ENCODE measurements at regions not wholly inside any gene's neighbourhood (a gene's known extent, or its start where the extent isn't known, plus 50 kb on each side); places are given as distances from the start of the nearest gene placed in this dataset.
A peak's percentile ranks its signal among the peaks of the same experiment; 100 is the strongest.

- H3K27me3 Mint-ChIP-seq (ENCODE audit: low read depth, unreplicated experiment): no peaks in the 10 kb centered on the region
- H4K20me1 ChIP-seq (ENCODE audit: insufficient read depth, low read length): no peaks in the 10 kb centered on the region
- no peak overlapping the region for H2AFZ ChIP-seq (ENCODE audit: low read depth, low read length)
- TF ChIP-seq CTCF (IDR thresholded peaks at IDR 0.05; ENCODE audit: insufficient read depth, low read depth, low read length): no peak
- TF ChIP-seq EZH2 (IDR thresholded peaks at IDR 0.05; ENCODE audit: insufficient read depth, low read length): no peak
- H3K27me3 ChIP-seq (ENCODE audit: insufficient read depth, low read length): no peaks in the 10 kb centered on the region
- no peaks in the 10 kb centered on the region for H3K36me3 ChIP-seq (ENCODE audit: insufficient read depth, low read length)
- H3K4me3 Mint-ChIP-seq (ENCODE audit: unreplicated experiment): no peak overlapping the region
- H3K4me2 ChIP-seq (ENCODE audit: low read length): no peak overlapping the region
- no peak overlapping the region for H3K4me3 ChIP-seq (ENCODE audit: insufficient read depth, low read depth, low read length)
- no peak overlapping the region for H3K9ac ChIP-seq (ENCODE audit: low read length)
- H3K27ac ChIP-seq (ENCODE audit: low read depth, low read length): no peak overlapping the region
- no peaks in the 10 kb centered on the region for H3K36me3 Mint-ChIP-seq (ENCODE audit: low read depth, unreplicated experiment)
- no peaks in the 10 kb centered on the region for H3K79me2 ChIP-seq (ENCODE audit: insufficient read depth, low read length)
- H3K4me1 Mint-ChIP-seq (ENCODE audit: low read depth, unreplicated experiment): peaks cover 2% of the 10 kb centered on the region
- no peak for DNase-seq (ENCODE audit: low read depth)
- no peak overlapping the region for H3K27ac Mint-ChIP-seq (ENCODE audit: unreplicated experiment)
- FAIRE-seq: no peak
- no peaks in the 10 kb centered on the region for H3K4me1 ChIP-seq (ENCODE audit: insufficient read depth, low read length)
- no peaks in the 10 kb centered on the region for H3K9me3 Mint-ChIP-seq (ENCODE audit: unreplicated experiment)
- no peaks in the 10 kb centered on the region for H3K9me3 ChIP-seq (ENCODE audit: insufficient read depth, low read depth, low read length)
Measured at GRCh38 chr4:55249476-55249875, 96.6 kb upstream of the SRD5A3 start.

GRCh38 chr4:55251342-55251741, 94.7 kb upstream of the SRD5A3 start:
- Mint-ChIP-seq H3K9me3 (ENCODE audit: unreplicated experiment) (no peaks in the 10 kb centered on the region), H3K27ac (ENCODE audit: unreplicated experiment) (no peak overlapping the region), H3K36me3 (ENCODE audit: low read depth, unreplicated experiment) (no peaks in the 10 kb centered on the region), H3K4me3 (ENCODE audit: unreplicated experiment) (no peak overlapping the region), H3K4me1 (ENCODE audit: low read depth, unreplicated experiment) (peaks cover 9% of the 10 kb centered on the region), H3K27me3 (ENCODE audit: low read depth, unreplicated experiment) (no peaks in the 10 kb centered on the region)
- DNase-seq (ENCODE audit: low read depth): no peak
- TF ChIP-seq EZH2 (IDR thresholded peaks at IDR 0.05; ENCODE audit: insufficient read depth, low read length) (no peak), CTCF (IDR thresholded peaks at IDR 0.05; ENCODE audit: insufficient read depth, low read depth, low read length) (no peak)
- H2AFZ ChIP-seq (ENCODE audit: low read depth, low read length): peak overlapping the region; percentile 41
- no peak for FAIRE-seq
- no peak overlapping the region for H3K9ac ChIP-seq (ENCODE audit: low read length)
- H3K4me1 ChIP-seq (ENCODE audit: insufficient read depth, low read length): no peaks in the 10 kb centered on the region
- no peaks in the 10 kb centered on the region for H3K79me2 ChIP-seq (ENCODE audit: insufficient read depth, low read length)
- no peak overlapping the region for H3K4me2 ChIP-seq (ENCODE audit: low read length)
- H3K36me3 ChIP-seq (ENCODE audit: insufficient read depth, low read length): no peaks in the 10 kb centered on the region
- no peaks in the 10 kb centered on the region for H3K27me3 ChIP-seq (ENCODE audit: insufficient read depth, low read length)
- H3K4me3 ChIP-seq (ENCODE audit: insufficient read depth, low read depth, low read length): no peak overlapping the region
- no peaks in the 10 kb centered on the region for H4K20me1 ChIP-seq (ENCODE audit: insufficient read depth, low read length)
- no peak overlapping the region for H3K27ac ChIP-seq (ENCODE audit: low read depth, low read length)
- no peaks in the 10 kb centered on the region for H3K9me3 ChIP-seq (ENCODE audit: insufficient read depth, low read depth, low read length)

GRCh38 chr4:55251896-55252295, 94.1 kb upstream of the SRD5A3 start:
- H2AFZ ChIP-seq (ENCODE audit: low read depth, low read length): no peak overlapping the region
- H3K4me3 Mint-ChIP-seq (ENCODE audit: unreplicated experiment): no peak overlapping the region
- no peaks in the 10 kb centered on the region for H3K36me3 ChIP-seq (ENCODE audit: insufficient read depth, low read length)
- H3K9me3 Mint-ChIP-seq (ENCODE audit: unreplicated experiment): no peaks in the 10 kb centered on the region
- no peak overlapping the region for H3K27ac ChIP-seq (ENCODE audit: low read depth, low read length)
- no peak overlapping the region for H3K4me2 ChIP-seq (ENCODE audit: low read length)
- H3K9ac ChIP-seq (ENCODE audit: low read length): no peak overlapping the region
- no peaks in the 10 kb centered on the region for H3K79me2 ChIP-seq (ENCODE audit: insufficient read depth, low read length)
- H3K4me1 Mint-ChIP-seq (ENCODE audit: low read depth, unreplicated experiment): peaks cover 9% of the 10 kb centered on the region
- no peaks in the 10 kb centered on the region for H4K20me1 ChIP-seq (ENCODE audit: insufficient read depth, low read length)
- H3K36me3 Mint-ChIP-seq (ENCODE audit: low read depth, unreplicated experiment): no peaks in the 10 kb centered on the region
- no peaks in the 10 kb centered on the region for H3K27me3 ChIP-seq (ENCODE audit: insufficient read depth, low read length)
- DNase-seq (ENCODE audit: low read depth) (no peak), FAIRE-seq (no peak)
- TF ChIP-seq CTCF (IDR thresholded peaks at IDR 0.05; ENCODE audit: insufficient read depth, low read depth, low read length): no peak
- TF ChIP-seq EZH2 (IDR thresholded peaks at IDR 0.05; ENCODE audit: insufficient read depth, low read length): no peak
- H3K4me3 ChIP-seq (ENCODE audit: insufficient read depth, low read depth, low read length): no peak overlapping the region
- H3K27me3 Mint-ChIP-seq (ENCODE audit: low read depth, unreplicated experiment): no peaks in the 10 kb centered on the region
- H3K27ac Mint-ChIP-seq (ENCODE audit: unreplicated experiment): no peak overlapping the region
- H3K4me1 ChIP-seq (ENCODE audit: insufficient read depth, low read length): no peaks in the 10 kb centered on the region
- no peaks in the 10 kb centered on the region for H3K9me3 ChIP-seq (ENCODE audit: insufficient read depth, low read depth, low read length)

Measured in astrocyte (in vitro differentiated cells and primary cell).